ENCODE measurements at regions not wholly inside any gene's neighbourhood (a gene's known extent, or its start where the extent isn't known, plus 50 kb on each side); places are given as distances from the start of the nearest gene placed in this dataset.
A peak's percentile ranks its signal among the peaks of the same experiment; 100 is the strongest.
"Not testable (repeated sequence)": the region's sequence is repeated elsewhere in the genome, so short reads cannot be mapped to it uniquely, and the experiment has no call there.

DNA sequence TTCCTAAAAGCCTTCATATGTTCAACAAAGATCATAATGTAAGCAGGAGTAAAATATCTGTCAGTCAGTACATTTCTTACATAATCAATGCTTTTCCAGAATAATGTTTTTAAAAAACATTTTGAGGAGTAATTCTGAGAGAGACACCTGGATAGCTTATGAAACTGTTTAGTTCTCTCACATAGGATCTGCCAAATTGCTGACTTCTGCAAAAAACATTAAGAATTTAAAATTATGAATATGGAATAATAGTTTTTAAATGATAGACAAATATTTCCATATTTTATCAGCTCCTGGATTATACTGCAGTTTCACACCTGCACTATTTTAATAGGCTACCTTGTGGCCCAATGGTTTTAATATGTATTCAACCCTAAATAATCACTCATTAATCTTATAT is 142.7 kb upstream of the RUNX1 start:
- no peak overlapping the region for H3K27ac Mint-ChIP-seq (ENCODE audit: unreplicated experiment)
- peaks cover 22% of the 10 kb centered on the region for H3K4me1 Mint-ChIP-seq (ENCODE audit: low read depth)
- no peak overlapping the region for H3K4me3 Mint-ChIP-seq (ENCODE audit: unreplicated experiment)

DNA sequence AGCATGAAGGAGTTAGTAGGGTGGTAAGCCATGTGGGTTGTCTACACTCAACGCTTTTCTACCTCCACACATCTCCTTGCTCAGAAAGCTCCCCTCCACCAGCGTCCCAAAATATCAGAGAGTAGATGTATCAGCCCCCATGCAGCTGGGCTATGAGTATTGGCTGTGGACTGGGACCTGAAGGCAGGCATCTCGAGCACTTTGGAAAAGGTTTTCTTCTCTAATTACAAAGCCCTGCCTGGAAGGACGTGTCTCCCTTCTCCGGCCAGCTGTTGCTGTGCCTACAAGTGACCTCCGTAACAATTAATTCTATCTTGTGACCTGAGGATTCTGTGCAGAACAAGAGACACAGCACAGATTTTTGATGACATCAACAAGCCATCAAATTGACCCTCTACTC is 142.0 kb upstream of the RUNX1 start:
- TF ChIP-seq, protein P1, sequence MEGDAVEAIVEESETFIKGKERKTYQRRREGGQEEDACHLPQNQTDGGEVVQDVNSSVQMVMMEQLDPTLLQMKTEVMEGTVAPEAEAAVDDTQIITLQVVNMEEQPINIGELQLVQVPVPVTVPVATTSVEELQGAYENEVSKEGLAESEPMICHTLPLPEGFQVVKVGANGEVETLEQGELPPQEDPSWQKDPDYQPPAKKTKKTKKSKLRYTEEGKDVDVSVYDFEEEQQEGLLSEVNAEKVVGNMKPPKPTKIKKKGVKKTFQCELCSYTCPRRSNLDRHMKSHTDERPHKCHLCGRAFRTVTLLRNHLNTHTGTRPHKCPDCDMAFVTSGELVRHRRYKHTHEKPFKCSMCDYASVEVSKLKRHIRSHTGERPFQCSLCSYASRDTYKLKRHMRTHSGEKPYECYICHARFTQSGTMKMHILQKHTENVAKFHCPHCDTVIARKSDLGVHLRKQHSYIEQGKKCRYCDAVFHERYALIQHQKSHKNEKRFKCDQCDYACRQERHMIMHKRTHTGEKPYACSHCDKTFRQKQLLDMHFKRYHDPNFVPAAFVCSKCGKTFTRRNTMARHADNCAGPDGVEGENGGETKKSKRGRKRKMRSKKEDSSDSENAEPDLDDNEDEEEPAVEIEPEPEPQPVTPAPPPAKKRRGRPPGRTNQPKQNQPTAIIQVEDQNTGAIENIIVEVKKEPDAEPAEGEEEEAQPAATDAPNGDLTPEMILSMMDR (IDR thresholded peaks at IDR 0.05), result no peak
- Mint-ChIP-seq H3K4me3 (ENCODE audit: unreplicated experiment) (no peak overlapping the region), H3K27me3 (ENCODE audit: low read depth) (no peaks in the 10 kb centered on the region), H3K9me3 (ENCODE audit: low read depth) (peaks cover 1% of the 10 kb centered on the region), H3K27ac (ENCODE audit: unreplicated experiment) (no peak overlapping the region), H3K4me1 (ENCODE audit: low read depth) (peaks cover 22% of the 10 kb centered on the region), H3K36me3 (ENCODE audit: low read depth) (no peaks in the 10 kb centered on the region)
- no peak for DNase-seq (ENCODE audit: low spot score)

More for the DNA sequence above, 142.7 kb upstream of the RUNX1 start:
- DNase-seq (ENCODE audit: low spot score), result no peak
- Mint-ChIP-seq H3K36me3 (ENCODE audit: low read depth) (no peaks in the 10 kb centered on the region), H3K9me3 (ENCODE audit: low read depth) (peaks cover 4% of the 10 kb centered on the region), H3K27me3 (ENCODE audit: low read depth) (no peaks in the 10 kb centered on the region)
- TF ChIP-seq, protein P1 (IDR thresholded peaks at IDR 0.05), result no peak

DNA sequence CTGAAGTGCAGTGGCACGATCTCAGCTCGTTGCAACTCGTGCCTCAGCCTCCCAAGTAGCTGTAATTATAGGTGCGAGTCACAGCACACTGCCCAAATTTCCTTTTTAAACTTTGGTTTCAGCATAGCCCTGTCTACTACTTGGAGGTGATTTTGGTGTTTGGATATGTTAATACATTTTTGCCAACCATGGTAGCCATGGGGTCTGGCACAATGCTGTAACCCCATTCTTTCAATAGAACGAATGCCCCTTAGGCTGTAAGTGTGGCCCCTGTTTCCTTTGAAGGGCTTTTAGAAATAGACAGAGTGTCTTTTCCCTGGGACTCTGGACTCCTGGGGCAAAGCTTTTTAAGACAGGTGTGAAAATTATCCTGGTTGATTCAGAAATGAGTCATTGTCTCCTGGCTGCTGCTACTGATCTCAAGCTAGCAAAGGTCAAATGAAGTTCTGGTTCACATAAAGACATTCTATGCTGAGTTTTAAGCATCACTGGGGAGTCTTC is 141.1 kb upstream of the RUNX1 start:
- TF ChIP-seq, protein P1 (IDR thresholded peaks at IDR 0.05), result no peak
- Mint-ChIP-seq H3K9me3 (ENCODE audit: low read depth) (no peaks in the 10 kb centered on the region), H3K4me3 (ENCODE audit: unreplicated experiment) (no peak overlapping the region), H3K27ac (ENCODE audit: unreplicated experiment) (peak overlapping the region; percentile 39), H3K36me3 (ENCODE audit: low read depth) (no peaks in the 10 kb centered on the region), H3K27me3 (ENCODE audit: low read depth) (no peaks in the 10 kb centered on the region), H3K4me1 (ENCODE audit: low read depth) (peaks cover 22% of the 10 kb centered on the region)
- no peak for DNase-seq (ENCODE audit: low spot score)

- Mint-ChIP-seq H3K27me3 (ENCODE audit: low read depth) (no peaks in the 10 kb centered on the region), H3K4me3 (ENCODE audit: unreplicated experiment) (no peak overlapping the region), H3K27ac (ENCODE audit: unreplicated experiment) (peak overlapping the region; percentile 57), H3K36me3 (ENCODE audit: low read depth) (peaks cover 1% of the 10 kb centered on the region), H3K9me3 (ENCODE audit: low read depth) (peaks cover 3% of the 10 kb centered on the region), H3K4me1 (ENCODE audit: low read depth) (peaks cover 22% of the 10 kb centered on the region)
- TF ChIP-seq, protein P1 (IDR thresholded peaks at IDR 0.05), result no peak
- no peak for DNase-seq (ENCODE audit: low spot score)
Observed at GRCh38 chr21:35189077-35189863, 140.2 kb upstream of the RUNX1 start.

GRCh38 chr21:35183389-35183788 is 134.3 kb upstream of the RUNX1 start:
- not testable (repeated sequence) for DNase-seq (ENCODE audit: low spot score); H3K27ac Mint-ChIP-seq (ENCODE audit: unreplicated experiment); H3K4me3 Mint-ChIP-seq (ENCODE audit: unreplicated experiment); H3K36me3 Mint-ChIP-seq (ENCODE audit: low read depth); H3K4me1 Mint-ChIP-seq (ENCODE audit: low read depth); H3K27me3 Mint-ChIP-seq (ENCODE audit: low read depth)
- peaks cover 17% of the 10 kb centered on the region for H3K9me3 Mint-ChIP-seq (ENCODE audit: low read depth)
